GM12878 (cell line): ENCODE measurements at regions not wholly inside any gene's neighbourhood (a gene's known extent, or its start where the extent isn't known, plus 50 kb on each side); places are given as distances from the start of the nearest gene placed in this dataset.

Source experiments
- ATAC-seq: fragments of 200-7000 bp; cut with Tn5 transposase; 3 replicates; pipeline ENCODE4 v1.9.1; 2020; ENCODE audit warnings: mild to moderate bottlenecking, moderate library complexity
- BruUV-seq: library from RNA; stranded (reverse); fragments of 400-500 nt; replicated peaks from 2 replicates; lab custom pipeline; 2021; lab: Mats Ljungman, UMichigan
- CTCF ChIA-PET: fragments of 300-600 bp; sonication (Branson Sonifier 250); formaldehyde crosslinking; extraction: SDS; loops from one replicate; lab custom pipeline; 2021; ENCODE audit warnings: inconsistent platforms; lab: Yijun Ruan, JAX
- POLR2A ChIA-PET: fragments of 350-600 bp; formaldehyde crosslinking; extraction: SDS; loops from one replicate; lab custom pipeline; 2021; ENCODE audit warnings: inconsistent platforms; lab: Charles Lee
- RAD21 ChIA-PET: fragments of 300-600 bp; sonication (Branson Sonifier 250); formaldehyde crosslinking; loops from one replicate; lab custom pipeline; 2023; ENCODE audit warnings: antibody characterized with exemption; ENCODE audit not compliant: unreplicated experiment; lab: Charles Lee
- SMC1A ChIA-PET: fragments of 300-600 bp; sonication (Branson Sonifier 250); formaldehyde crosslinking; loops from one replicate; lab custom pipeline; 2023; ENCODE audit not compliant: unreplicated experiment, uncharacterized antibody; lab: Charles Lee
- DNase-seq: peaks from one replicate; pipeline ENCODE4 v3.0.0-alpha.2; 2011; ENCODE audit warnings: low read depth, low spot score
- FAIRE-seq: peaks from 3 replicates; lab custom pipeline; 2011; peaks lifted over from hg19 to GRCh38; lab: Jason Lieb, UNC
- H2AFZ ChIP-seq: 2 replicates; pipeline ENCODE4 v1.6.0; 2011; ENCODE audit warnings: low read depth, low read length, control low read depth; ENCODE audit not compliant: control insufficient read depth
- H3K27ac ChIP-seq: 2 replicates; pipeline ENCODE4 v1.5.1; 2011; ENCODE audit warnings: control low read depth; ENCODE audit not compliant: control insufficient read depth, insufficient read depth
- H3K27me3 ChIP-seq, 2 experiments: replicated peaks in 1 of 2; 2 replicates each; pipeline versions ENCODE4 v1.6.0 to v1.6.1; 2011; ENCODE audit warnings: low read length in 1 of 2; ENCODE audit not compliant: control insufficient read depth in 2 of 2, insufficient read depth in 2 of 2
- H3K36me3 ChIP-seq, 2 experiments: 2 replicates each; pipeline ENCODE4 v1.5.1; 2011; ENCODE audit warnings: low read length in 1 of 2; ENCODE audit not compliant: control insufficient read depth in 2 of 2, insufficient read depth in 2 of 2
- H3K4me1 ChIP-seq: 2 replicates; pipeline ENCODE4 v1.6.1; 2011; ENCODE audit warnings: mild to moderate bottlenecking, low read length, moderate library complexity, mixed read lengths; ENCODE audit not compliant: control insufficient read depth, insufficient read depth
- H3K4me2 ChIP-seq: 2 replicates; pipeline ENCODE4 v1.6.0; 2011; ENCODE audit warnings: control low read depth; ENCODE audit not compliant: control insufficient read depth, insufficient read depth
- H3K4me3 ChIP-seq: fragments of 200-600 bp; sonication (generic); 2 replicates; pipeline ENCODE4 v1.5.1; 2016
- H3K79me2 ChIP-seq: 2 replicates; pipeline ENCODE4 v1.6.0; 2011; ENCODE audit warnings: low read length; ENCODE audit not compliant: control insufficient read depth, insufficient read depth
- H3K9ac ChIP-seq: 2 replicates; pipeline ENCODE4 v1.8.0; 2011; ENCODE audit warnings: low read length, control low read depth, mixed read lengths; ENCODE audit not compliant: control insufficient read depth, insufficient read depth
- H3K9me3 ChIP-seq: replicated peaks from 3 replicates; pipeline ENCODE4 v1.5.1; 2011; ENCODE audit warnings: mild to moderate bottlenecking, low read length; ENCODE audit not compliant: control insufficient read depth, insufficient read depth
- H4K20me1 ChIP-seq: 2 replicates; pipeline ENCODE4 v1.6.0; 2011; ENCODE audit not compliant: control insufficient read depth, insufficient read depth
- BACH1 ChIP-seq: fragments of 450-650 bp; IDR thresholded peaks from 2 replicates; pipeline ENCODE4 v1.6.1; 2017; ENCODE audit warnings: mild to moderate bottlenecking, borderline replicate concordance
- RAD51 ChIP-seq: fragments of 450-650 bp; IDR thresholded peaks from 2 replicates; pipeline ENCODE4 v1.6.1; 2016; ENCODE audit warnings: moderate library complexity, mild to moderate bottlenecking, inconsistent platforms
- ZNF24 ChIP-seq: fragments of 450-650 bp; IDR thresholded peaks from 2 replicates; pipeline ENCODE4 v1.6.1; 2017; ENCODE audit warnings: antibody characterized with exemption, mild to moderate bottlenecking
- WGBS: methylation state at CpG from one replicate; pipeline ENCODE4 v1.1.6; 2016; ENCODE audit warnings: low lambda C conversion rate; ENCODE audit not compliant: insufficient replicate concordance, insufficient coverage; ENCODE audit errors: missing lambda C conversion rate; 5-methylcytosine and 5-hydroxymethylcytosine counted together
- in situ Hi-C: fragments of 300-500 bp; cut with MboI; formaldehyde crosslinking; loops from 9 replicates; pipeline ENCODE4 v1.14.3; 2018; ENCODE audit warnings: mixed read lengths
- intact Hi-C: fragments of 100-400 bp; cut with micrococcal nuclease; formaldehyde crosslinking; loops from one replicate; pipeline ENCODE4 v1.14.2; 2022; ENCODE audit not compliant: unreplicated experiment
- TF ChIP-seq, protein P1 (sequence below): fragments of 150-350 bp; IDR thresholded peaks from 2 replicates; pipeline ENCODE4 v1.6.1; 2014; ENCODE audit warnings: mild to moderate bottlenecking, low read depth, low read length
- TF ChIP-seq, protein P2 (sequence below): IDR thresholded peaks from 2 replicates; pipeline ENCODE4 v1.6.1; 2011; ENCODE audit warnings: low read depth, mild to moderate bottlenecking, low read length, moderate library complexity, borderline replicate concordance; ENCODE audit errors: extremely low read depth

DNA sequence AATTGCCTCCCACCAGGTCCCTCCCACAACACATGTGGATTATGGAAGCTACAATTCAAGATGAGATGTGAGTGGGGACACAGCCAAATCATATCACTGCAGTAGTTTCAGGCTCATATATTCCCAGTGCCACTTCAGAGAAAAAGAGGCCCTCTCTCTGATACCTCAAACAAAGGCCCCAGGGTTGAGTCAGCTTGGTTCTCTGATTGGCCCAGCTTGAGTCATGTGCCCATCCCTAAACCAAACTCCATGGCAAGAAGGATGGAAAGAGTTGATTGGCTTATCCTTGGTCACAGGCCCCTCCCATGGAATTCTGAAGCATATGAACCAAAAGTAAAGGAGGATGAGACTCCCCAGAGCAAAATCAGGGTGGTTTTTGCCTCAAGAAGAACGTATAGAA lies 75.9 kb upstream of the IRX6 start:
- ChIA-PET CTCF (interaction anchor here (1.3 kb wide), 1 partner anchor 9 kb away, joined by 4 read pairs; no protein-coding TSS in a partner anchor), POLR2A (no interaction called here), RAD21 (interaction anchor here (1.3 kb wide), 1 partner anchor 9 kb away, joined by 3 read pairs; no protein-coding TSS in a partner anchor), SMC1A (no interaction called here)
- no peaks in the 10 kb centered on the region for H3K36me3 ChIP-seq
- intact Hi-C loops (no loop called here), in situ Hi-C loops (no loop called here)
- no peak overlapping the region for H3K4me3 ChIP-seq
- H3K4me2 ChIP-seq: no peak overlapping the region
- no peak for FAIRE-seq
- TF ChIP-seq BACH1: no peak
- H4K20me1 ChIP-seq: no peaks in the 10 kb centered on the region
- BruUV-seq: no TSS peak
- no peak for DNase-seq
- no peaks in the 10 kb centered on the region for H3K4me1 ChIP-seq
- no peaks in the 10 kb centered on the region for H3K79me2 ChIP-seq
- 0% methylated on average over 1 of the region's 1 CpG for WGBS
- no peak overlapping the region for H3K9ac ChIP-seq
- no peak overlapping the region for H3K27ac ChIP-seq
- no peak overlapping the region for H2AFZ ChIP-seq
- no peaks in the 10 kb centered on the region for H3K9me3 ChIP-seq
- ATAC-seq: no peak
- no peaks in the 10 kb centered on the region for H3K27me3 ChIP-seq

DNA sequence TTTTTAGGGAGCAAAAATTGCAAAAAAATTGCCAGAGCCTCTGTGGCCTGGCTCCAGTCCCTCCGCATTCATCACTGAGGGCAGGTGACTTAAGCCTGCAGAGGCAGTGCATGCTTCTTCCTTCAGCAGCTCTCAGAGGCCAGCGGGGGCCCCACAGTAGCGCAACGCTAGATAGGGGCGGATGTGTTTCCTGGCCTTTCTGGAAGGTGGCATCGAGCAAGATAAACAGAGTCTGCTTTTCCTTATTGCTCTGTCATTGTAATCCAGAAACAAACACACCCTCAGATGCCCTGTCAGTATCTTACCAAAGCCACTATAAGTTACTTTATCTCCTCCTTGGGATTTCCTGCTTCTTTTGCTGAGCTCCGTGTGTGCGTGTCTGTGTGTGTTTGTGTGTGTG lies 75.5 kb upstream of the IRX6 start:
- intact Hi-C loops (no loop called here), in situ Hi-C loops (no loop called here)
- SMC1A ChIA-PET: interaction anchor here (1.2 kb wide), 1 partner anchor 9 kb away, joined by 4 read pairs; no protein-coding TSS in a partner anchor

More for the DNA sequence above, 75.5 kb upstream of the IRX6 start:
- 24% methylated on average over 8 of the region's 8 CpGs for WGBS
- ChIA-PET POLR2A (no interaction called here), RAD21 (interaction anchor here (1.3 kb wide), 1 partner anchor 9 kb away, joined by 3 read pairs; no protein-coding TSS in a partner anchor), CTCF (interaction anchor here (1.3 kb wide), 1 partner anchor 9 kb away, joined by 4 read pairs; no protein-coding TSS in a partner anchor)
- FAIRE-seq (no peak), DNase-seq (no peak), ATAC-seq (no peak)
- Histone ChIP-seq H3K4me2 (no peak overlapping the region), H3K4me3 (no peak overlapping the region), H3K79me2 (no peaks in the 10 kb centered on the region), H3K36me3 (no peaks in the 10 kb centered on the region), H3K27me3 (no peaks in the 10 kb centered on the region), H3K27ac (no peak overlapping the region), H3K4me1 (no peaks in the 10 kb centered on the region), H3K9me3 (no peaks in the 10 kb centered on the region), H2AFZ (no peak overlapping the region), H3K9ac (no peak overlapping the region), H4K20me1 (no peaks in the 10 kb centered on the region)
- BruUV-seq: no TSS peak
- TF ChIP-seq, protein P1, sequence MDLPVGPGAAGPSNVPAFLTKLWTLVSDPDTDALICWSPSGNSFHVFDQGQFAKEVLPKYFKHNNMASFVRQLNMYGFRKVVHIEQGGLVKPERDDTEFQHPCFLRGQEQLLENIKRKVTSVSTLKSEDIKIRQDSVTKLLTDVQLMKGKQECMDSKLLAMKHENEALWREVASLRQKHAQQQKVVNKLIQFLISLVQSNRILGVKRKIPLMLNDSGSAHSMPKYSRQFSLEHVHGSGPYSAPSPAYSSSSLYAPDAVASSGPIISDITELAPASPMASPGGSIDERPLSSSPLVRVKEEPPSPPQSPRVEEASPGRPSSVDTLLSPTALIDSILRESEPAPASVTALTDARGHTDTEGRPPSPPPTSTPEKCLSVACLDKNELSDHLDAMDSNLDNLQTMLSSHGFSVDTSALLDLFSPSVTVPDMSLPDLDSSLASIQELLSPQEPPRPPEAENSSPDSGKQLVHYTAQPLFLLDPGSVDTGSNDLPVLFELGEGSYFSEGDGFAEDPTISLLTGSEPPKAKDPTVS: no peak
- TF ChIP-seq, protein P2, sequence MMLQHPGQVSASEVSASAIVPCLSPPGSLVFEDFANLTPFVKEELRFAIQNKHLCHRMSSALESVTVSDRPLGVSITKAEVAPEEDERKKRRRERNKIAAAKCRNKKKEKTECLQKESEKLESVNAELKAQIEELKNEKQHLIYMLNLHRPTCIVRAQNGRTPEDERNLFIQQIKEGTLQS: no peak
- no peak for TF ChIP-seq RAD51
- TF ChIP-seq ZNF24: no peak
